WERI-Rb-1 (cell line): ENCODE measurements at regions not wholly inside any gene's neighbourhood (a gene's known extent, or its start where the extent isn't known, plus 50 kb on each side); places are given as distances from the start of the nearest gene placed in this dataset.

Source experiments
- DNase-seq: peaks from one replicate; pipeline ENCODE4 v3.0.0-alpha.2; 2020
- H3K27ac ChIP-seq: fragments of 250-450 bp; sonication (Bioruptor Pico); 2 replicates; pipeline ENCODE4 v1.5.1; 2020; ENCODE audit warnings: mild to moderate bottlenecking, moderate library complexity
- H3K27me3 ChIP-seq: fragments of 250-450 bp; sonication (Bioruptor Pico); 2 replicates; pipeline ENCODE4 v1.5.1; 2021; ENCODE audit warnings: mild to moderate bottlenecking, low read depth, moderate library complexity; ENCODE audit not compliant: insufficient read depth, severe bottlenecking
- H3K36me3 ChIP-seq: fragments of 250-450 bp; sonication (Bioruptor Pico); 2 replicates; pipeline ENCODE4 v1.5.1; 2020; ENCODE audit warnings: mild to moderate bottlenecking, moderate library complexity
- H3K4me3 ChIP-seq: 2 replicates; pipeline ENCODE4 v1.5.1; 2011; ENCODE audit warnings: low read depth, mild to moderate bottlenecking, control low read depth, low read length
- H3K9me3 ChIP-seq: fragments of 250-450 bp; sonication (Bioruptor Pico); 2 replicates; pipeline ENCODE4 v1.5.1; 2021; ENCODE audit warnings: mild to moderate bottlenecking, moderate library complexity; ENCODE audit not compliant: severe bottlenecking
- TF ChIP-seq, protein P1 (sequence below): IDR thresholded peaks from 2 replicates; pipeline ENCODE4 v1.5.1; 2011; ENCODE audit warnings: low read depth, mild to moderate bottlenecking, control low read depth, inconsistent platforms, low read length

DNA sequence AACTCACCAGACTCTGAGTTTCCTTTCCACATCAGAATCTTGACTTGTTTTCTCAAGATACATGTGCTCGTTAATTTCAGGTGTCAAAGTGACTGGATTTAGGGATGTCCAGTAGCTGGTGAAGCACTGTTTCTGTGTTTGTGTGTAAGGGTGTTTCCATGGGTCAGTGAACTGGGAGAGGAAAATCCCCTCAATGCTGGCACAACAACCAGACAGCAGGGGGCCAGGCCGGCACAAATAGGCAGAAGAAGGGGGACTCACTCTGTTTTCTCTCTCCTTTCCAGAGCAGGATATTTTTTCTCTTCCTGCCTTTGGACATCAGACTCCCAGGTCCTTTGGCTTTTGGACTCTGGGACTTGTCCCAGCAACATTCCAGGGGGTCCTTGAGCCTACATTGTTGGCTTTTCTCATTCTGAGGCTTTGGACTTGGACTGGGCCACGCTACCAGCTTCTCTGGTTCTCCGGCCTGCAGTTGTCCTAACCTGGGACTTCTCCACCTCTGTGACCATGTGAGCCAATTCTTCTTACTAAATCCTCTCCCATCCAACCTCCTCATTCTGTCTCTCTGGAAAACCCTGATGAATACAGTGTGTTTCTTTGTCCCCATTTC, 144.0 kb downstream of the CAAP1 start:
- Histone ChIP-seq H3K36me3 (no peaks in the 10 kb centered on the region), H3K27ac (no peak overlapping the region), H3K27me3 (no peaks in the 10 kb centered on the region), H3K9me3 (no peaks in the 10 kb centered on the region), H3K4me3 (no peak overlapping the region)
- DNase-seq = no peak
- TF ChIP-seq, protein P1, sequence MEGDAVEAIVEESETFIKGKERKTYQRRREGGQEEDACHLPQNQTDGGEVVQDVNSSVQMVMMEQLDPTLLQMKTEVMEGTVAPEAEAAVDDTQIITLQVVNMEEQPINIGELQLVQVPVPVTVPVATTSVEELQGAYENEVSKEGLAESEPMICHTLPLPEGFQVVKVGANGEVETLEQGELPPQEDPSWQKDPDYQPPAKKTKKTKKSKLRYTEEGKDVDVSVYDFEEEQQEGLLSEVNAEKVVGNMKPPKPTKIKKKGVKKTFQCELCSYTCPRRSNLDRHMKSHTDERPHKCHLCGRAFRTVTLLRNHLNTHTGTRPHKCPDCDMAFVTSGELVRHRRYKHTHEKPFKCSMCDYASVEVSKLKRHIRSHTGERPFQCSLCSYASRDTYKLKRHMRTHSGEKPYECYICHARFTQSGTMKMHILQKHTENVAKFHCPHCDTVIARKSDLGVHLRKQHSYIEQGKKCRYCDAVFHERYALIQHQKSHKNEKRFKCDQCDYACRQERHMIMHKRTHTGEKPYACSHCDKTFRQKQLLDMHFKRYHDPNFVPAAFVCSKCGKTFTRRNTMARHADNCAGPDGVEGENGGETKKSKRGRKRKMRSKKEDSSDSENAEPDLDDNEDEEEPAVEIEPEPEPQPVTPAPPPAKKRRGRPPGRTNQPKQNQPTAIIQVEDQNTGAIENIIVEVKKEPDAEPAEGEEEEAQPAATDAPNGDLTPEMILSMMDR = peak; percentile 25; the same call in 1 of the 2 replicates

DNA sequence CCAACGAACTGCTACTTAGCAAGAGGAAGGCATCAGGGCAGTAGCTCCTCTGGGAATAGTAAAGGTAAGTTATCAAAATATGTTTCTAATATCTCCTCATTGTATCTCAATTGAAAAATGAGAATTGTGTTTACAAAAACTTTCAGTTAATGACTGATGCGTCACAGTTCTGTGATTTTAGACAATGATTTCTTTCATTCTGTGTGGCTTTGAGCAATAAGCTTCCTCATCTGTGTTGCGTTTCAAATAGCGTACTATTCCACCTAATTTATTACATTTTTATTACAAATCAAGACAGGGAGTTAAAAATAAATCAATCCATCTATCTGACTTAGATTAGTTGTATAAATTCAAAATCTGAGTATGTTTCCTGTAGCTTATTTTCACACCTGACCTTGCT, 145.0 kb downstream of the CAAP1 start:
- H3K9me3 ChIP-seq = no peaks in the 10 kb centered on the region
- H3K4me3 ChIP-seq = no peak overlapping the region
- no peaks in the 10 kb centered on the region for H3K36me3 ChIP-seq
- DNase-seq = no peak
- H3K27ac ChIP-seq = no peak overlapping the region
- H3K27me3 ChIP-seq = peaks cover 3% of the 10 kb centered on the region
- TF ChIP-seq, protein P1 = no peak

DNA sequence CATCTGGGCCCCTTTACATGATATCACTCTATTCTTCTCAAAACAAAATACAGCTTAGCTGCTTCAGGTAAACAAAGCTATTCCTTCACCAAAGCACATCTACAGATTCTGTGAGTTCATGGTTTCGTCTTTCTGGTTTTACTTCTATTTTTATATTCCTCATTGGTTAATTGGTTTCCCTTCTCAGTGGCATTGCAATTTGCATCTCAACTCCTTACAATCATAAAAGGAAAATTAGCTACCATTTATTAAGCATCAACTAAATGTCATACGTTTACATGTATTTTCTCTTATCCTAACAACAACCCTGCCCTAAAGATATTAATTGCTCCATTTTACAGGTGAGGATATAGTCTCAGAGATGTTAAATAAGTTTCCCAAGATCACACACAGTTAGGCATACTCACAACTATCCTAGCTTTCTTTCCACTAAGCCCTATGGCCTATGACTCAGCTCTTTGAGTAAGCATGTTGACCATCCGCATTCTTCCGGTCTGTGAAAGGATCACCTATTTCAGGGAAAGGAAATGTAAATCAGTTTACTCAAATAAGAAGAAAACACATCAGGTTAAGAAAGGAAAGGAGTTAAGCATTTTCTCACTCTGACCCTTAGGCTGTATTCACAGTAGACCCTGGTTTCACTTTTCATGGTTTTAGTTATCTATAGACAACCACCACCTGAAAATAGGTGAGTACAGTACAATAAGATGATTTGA, 146.1 kb downstream of the CAAP1 start:
- Histone ChIP-seq H3K9me3 (no peaks in the 10 kb centered on the region), H3K36me3 (no peaks in the 10 kb centered on the region), H3K4me3 (no peak overlapping the region), H3K27me3 (peaks cover 3% of the 10 kb centered on the region), H3K27ac (no peak overlapping the region)
- TF ChIP-seq, protein P1 = no peak
- no peak for DNase-seq

DNA sequence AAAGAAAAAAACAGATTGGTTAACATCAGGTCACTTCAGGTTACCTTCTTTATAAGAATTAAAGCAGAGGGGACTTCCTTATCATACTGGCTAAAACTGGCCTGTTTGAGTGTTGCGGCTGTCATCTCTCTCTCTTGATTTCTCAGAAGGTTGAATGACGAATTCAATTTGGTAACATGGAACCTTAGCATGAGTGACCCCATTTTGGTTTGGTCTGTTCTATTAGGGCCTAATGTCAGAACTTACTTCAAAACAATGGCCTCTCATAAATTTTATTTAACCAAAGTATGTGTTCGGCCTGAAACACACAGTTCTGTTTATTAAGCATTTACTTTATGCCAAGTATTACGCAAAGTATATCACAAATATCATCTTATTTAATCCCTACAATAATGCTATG, 147.5 kb downstream of the CAAP1 start:
- DNase-seq = no peak

DNA sequence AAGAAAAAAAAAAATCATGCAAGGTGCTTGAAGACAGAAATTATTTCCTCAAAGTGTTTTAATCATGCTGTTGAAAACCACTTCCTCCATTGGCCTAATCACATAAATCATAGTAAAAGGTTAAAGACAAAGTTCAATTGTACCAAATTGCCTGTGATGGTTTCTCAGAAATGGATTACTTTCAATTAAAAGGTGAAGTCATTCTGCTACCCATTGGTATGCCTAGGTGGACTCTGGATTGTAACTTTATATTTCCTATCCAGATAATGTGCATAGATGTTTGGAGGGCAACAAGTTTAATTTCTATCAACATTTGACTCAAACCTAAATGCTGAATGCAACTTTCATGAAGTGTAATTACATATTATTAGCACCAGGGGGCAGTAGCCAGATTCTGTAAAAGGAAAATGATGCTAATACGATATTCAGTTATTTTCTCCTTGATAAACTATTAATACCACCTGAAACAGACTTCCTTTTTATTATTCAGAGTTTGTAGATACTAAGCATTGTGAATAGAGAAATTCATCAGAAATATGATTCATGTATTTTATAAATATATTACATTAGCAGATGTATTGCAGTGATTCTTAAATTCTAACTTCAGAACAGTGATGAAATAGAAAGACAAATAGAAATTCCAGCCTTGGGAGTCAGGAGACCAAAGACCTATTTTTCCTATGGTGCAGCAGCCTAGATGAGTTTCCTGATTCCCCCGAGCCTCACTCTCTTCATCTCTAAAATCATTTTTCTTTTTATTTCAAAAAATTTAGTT, 148.2 kb downstream of the CAAP1 start:
- Histone ChIP-seq H3K4me3 (no peak overlapping the region), H3K9me3 (no peaks in the 10 kb centered on the region), H3K27me3 (peaks cover 3% of the 10 kb centered on the region), H3K36me3 (no peaks in the 10 kb centered on the region), H3K27ac (no peak overlapping the region)
- DNase-seq = no peak
- TF ChIP-seq, protein P1 = 0 out of 2 replicates have a peak, but pooled peaks have one; percentile 26

More for the DNA sequence above, 147.5 kb downstream of the CAAP1 start:
- H3K27ac ChIP-seq = no peak overlapping the region
- TF ChIP-seq, protein P1 = no peak
- H3K4me3 ChIP-seq = no peak overlapping the region
- H3K27me3 ChIP-seq = peaks cover 3% of the 10 kb centered on the region
- H3K9me3 ChIP-seq = no peaks in the 10 kb centered on the region
- no peaks in the 10 kb centered on the region for H3K36me3 ChIP-seq
